ENCODE measurements at regions not wholly inside any gene's neighbourhood (a gene's known extent, or its start where the extent isn't known, plus 50 kb on each side); places are given as distances from the start of the nearest gene placed in this dataset.

DNA sequence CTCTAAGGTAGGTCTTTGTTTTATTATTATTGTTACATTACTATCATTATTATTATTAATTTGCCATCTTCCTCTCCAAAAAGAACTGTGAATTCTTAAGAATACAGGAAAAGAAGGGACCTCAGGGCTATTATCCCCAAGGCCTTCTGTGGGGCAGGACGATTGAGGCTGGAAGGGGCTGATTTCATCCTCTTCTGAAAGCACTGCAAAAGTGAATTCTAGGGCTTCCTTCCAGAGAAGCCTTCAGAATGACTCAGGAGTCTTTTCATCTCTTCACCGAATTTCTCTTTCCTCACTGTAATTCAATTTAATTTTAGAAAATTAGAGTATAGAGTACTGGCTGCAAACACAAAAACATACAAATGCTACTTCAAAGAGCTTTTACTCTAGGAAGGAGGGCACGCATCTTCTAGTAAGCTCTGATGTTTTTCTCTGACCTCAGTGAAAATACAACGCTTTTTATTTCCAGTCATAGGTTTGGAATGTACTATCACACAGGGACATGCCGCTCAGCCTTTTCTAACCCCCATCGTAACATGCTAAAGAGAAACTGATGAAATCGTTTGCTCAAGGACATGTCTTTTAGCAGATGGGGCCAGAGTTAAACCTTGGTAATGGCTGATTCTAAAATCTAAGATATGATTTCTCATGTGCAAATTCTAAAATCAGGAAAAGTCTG, 280.2 kb upstream of the PITRM1 start:
- no peaks in the 10 kb centered on the region for H3K36me3 Mint-ChIP-seq
- no peak overlapping the region for H3K4me3 Mint-ChIP-seq
- H3K9me3 Mint-ChIP-seq, result no peaks in the 10 kb centered on the region
- H3K27ac Mint-ChIP-seq, result no peak overlapping the region
- peaks cover 2 to 18% (median 5%) of the 10 kb centered on the region in 3 donors for H3K27me3 Mint-ChIP-seq (ENCODE audit: low read depth in 3 of 3)
- no peak for DNase-seq
- peaks cover 0 to 2% of the 10 kb centered on the region in 2 donors for H3K4me1 Mint-ChIP-seq

DNA sequence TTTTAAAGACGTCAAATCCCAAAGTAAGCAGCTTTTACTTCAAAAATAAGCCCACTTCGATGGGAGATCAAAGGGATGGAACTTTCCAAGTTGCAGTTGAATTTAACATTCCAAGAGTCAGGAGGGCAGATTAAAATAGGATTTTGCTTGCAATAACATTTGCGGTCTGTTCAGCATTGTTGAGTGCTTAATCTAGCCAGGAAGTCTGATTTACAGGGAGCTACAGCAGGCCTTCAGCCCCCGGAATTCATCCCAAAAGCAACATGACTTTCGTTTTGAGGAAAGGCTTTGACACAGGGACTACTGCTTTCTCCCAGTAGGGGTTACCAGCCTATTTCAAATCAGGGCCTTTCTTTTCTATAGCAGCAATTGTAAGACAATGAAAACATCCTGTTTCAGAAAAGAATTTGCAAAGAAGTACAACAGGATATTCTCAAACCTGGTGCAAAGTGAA, 279.6 kb upstream of the PITRM1 start:
- no peak for DNase-seq
- peaks cover 2 to 18% (median 5%) of the 10 kb centered on the region in 3 donors for H3K27me3 Mint-ChIP-seq (ENCODE audit: low read depth in 3 of 3)
- H3K4me1 Mint-ChIP-seq, result peaks cover 0 to 2% of the 10 kb centered on the region in 2 donors
- no peaks in the 10 kb centered on the region for H3K36me3 Mint-ChIP-seq
- no peak overlapping the region for H3K27ac Mint-ChIP-seq
- H3K4me3 Mint-ChIP-seq, result no peak overlapping the region
- H3K9me3 Mint-ChIP-seq, result no peaks in the 10 kb centered on the region

DNA sequence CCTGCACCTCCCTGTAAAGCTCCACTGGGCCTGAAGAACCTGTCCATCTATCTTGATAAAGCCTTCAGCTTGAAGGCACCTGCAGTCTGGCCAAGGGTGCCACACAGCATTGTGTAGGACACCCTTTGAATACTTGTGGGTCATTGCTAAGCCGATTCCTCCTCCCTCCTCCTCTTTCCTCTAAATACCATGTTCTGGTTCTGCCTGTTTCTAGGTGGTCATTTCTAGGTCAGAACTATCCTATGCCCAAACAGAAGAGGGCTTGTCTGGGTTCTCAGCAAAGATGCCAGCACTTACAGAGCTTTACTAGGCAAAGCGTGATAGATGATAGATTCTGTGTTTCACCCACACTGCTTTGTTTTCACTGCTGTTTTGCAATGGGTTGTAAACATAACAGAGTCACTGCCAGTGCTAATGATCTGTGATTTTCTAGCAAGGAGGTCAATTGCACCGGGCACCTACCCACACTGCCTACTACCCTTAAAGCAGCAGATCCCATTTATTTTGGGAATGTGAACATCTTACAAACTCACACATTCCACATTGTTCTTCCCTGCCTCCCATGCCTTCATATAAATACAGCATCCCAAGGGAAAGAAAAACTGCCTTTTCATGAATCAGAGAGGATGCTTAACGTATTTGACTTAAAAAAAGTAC, 279.1 kb upstream of the PITRM1 start:
- no peaks in the 10 kb centered on the region for H3K36me3 Mint-ChIP-seq
- peaks cover 0 to 2% of the 10 kb centered on the region in 2 donors for H3K4me1 Mint-ChIP-seq
- H3K9me3 Mint-ChIP-seq, result no peaks in the 10 kb centered on the region
- no peak overlapping the region for H3K27ac Mint-ChIP-seq
- no peak for DNase-seq
- H3K27me3 Mint-ChIP-seq (ENCODE audit: low read depth in 3 of 3), result peaks cover 2 to 18% (median 5%) of the 10 kb centered on the region in 3 donors
- no peak overlapping the region for H3K4me3 Mint-ChIP-seq

- no peak for DNase-seq
- Mint-ChIP-seq H3K27ac (no peak overlapping the region), H3K9me3 (no peaks in the 10 kb centered on the region), H3K36me3 (no peaks in the 10 kb centered on the region), H3K4me1 (no peaks in the 10 kb centered on the region), H3K27me3 (ENCODE audit: low read depth in 3 of 3) (peaks cover 4 to 13% (median 5%) of the 10 kb centered on the region in 3 donors), H3K4me3 (no peak overlapping the region)
Measured at GRCh38 chr10:3446221-3446620, 273.6 kb upstream of the PITRM1 start.

GRCh38 chr10:3445648-3446047, 273.1 kb upstream of the PITRM1 start:
- Mint-ChIP-seq H3K4me3 (no peak overlapping the region), H3K36me3 (no peaks in the 10 kb centered on the region), H3K27ac (no peak overlapping the region), H3K4me1 (no peaks in the 10 kb centered on the region), H3K27me3 (ENCODE audit: low read depth in 3 of 3) (peaks cover 4 to 10% (median 5%) of the 10 kb centered on the region in 3 donors), H3K9me3 (no peaks in the 10 kb centered on the region)
- no peak for DNase-seq

DNA sequence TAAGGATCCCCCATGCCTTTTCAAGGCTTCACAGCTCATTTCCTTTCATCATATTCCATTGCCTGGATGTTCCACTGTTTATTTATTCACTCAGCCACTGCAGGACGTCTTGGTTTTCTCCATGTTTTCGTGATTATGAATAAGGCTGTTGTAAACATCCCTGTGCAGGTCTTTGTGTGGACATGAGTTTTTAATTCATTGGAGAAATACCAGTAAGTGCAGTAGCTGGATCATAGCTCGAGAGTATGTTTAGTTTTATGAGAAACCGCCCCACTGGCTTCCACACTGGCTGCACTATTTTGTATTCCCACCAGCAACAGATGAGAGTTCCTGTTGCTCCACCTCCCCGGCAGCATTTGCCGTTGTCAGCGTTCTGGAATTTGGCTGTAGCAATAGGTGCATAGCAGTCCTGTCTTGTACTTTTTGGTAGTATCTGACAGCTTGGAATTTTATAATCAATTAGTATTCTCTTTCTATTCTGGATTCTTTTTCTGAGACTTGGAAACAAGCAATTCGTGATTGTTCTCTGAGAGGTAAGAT, 269.9 kb upstream of the PITRM1 start:
- Mint-ChIP-seq H3K36me3 (no peaks in the 10 kb centered on the region), H3K27me3 (ENCODE audit: low read depth in 3 of 3) (peaks cover 2 to 4% (median 3%) of the 10 kb centered on the region in 3 donors), H3K4me3 (no peak overlapping the region), H3K4me1 (no peaks in the 10 kb centered on the region), H3K27ac (no peak overlapping the region), H3K9me3 (peaks cover 0 to 2% (median 0%) of the 10 kb centered on the region in 6 donors)
- no peak for DNase-seq

DNA sequence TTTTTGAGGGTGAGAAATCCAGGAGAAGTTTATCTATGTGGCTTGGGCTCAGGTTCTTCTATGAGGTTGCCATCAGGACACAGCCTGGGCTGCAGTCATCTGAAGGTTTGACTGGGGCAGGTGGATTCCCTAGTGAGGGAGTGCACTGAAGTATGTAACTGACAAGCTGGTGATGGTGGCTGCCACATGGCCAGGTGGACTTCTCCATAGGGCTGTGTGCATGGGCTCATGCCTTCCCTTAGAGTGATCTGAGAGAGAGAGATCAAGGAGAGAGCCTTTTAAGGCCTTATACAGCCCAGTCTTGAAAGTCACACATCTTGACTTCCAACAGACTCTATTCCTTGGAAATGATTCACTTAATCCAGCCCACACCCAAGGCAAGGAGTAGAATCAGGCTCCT, 266.6 kb upstream of the PITRM1 start:
- H3K4me1 Mint-ChIP-seq, result no peaks in the 10 kb centered on the region
- DNase-seq, result no peak
- H3K36me3 Mint-ChIP-seq, result no peaks in the 10 kb centered on the region
- peaks cover 0 to 3% (median 2%) of the 10 kb centered on the region in 3 donors for H3K27me3 Mint-ChIP-seq (ENCODE audit: low read depth in 3 of 3)
- H3K4me3 Mint-ChIP-seq, result no peak overlapping the region
- peaks cover 0 to 2% (median 0%) of the 10 kb centered on the region in 6 donors for H3K9me3 Mint-ChIP-seq
- H3K27ac Mint-ChIP-seq, result no peak overlapping the region

DNA sequence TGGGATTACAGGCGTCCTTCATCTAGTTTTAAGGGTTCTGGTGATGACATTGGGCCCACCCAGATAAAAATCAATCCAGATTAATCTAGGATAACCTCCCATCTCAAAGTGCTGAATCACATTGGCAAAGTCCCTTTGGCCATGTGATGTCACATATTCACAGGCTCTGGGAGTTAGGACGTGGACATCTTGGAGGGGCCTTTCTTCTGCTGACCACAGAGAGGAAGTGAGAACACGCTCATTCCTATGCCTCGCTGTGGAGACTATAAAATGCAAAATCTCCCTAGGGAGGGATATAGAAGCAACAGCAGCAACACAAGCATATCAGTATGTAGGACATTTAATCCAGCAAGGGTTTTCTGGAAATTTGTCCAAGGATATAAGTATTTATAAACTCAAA, 266.0 kb upstream of the PITRM1 start:
- no peaks in the 10 kb centered on the region for H3K4me1 Mint-ChIP-seq
- H3K27me3 Mint-ChIP-seq (ENCODE audit: low read depth in 3 of 3), result peaks cover 0 to 3% (median 2%) of the 10 kb centered on the region in 3 donors
- H3K4me3 Mint-ChIP-seq, result no peak overlapping the region
- DNase-seq, result no peak
- H3K9me3 Mint-ChIP-seq, result peaks cover 0 to 2% (median 0%) of the 10 kb centered on the region in 6 donors
- H3K36me3 Mint-ChIP-seq, result no peaks in the 10 kb centered on the region
- no peak overlapping the region for H3K27ac Mint-ChIP-seq

DNA sequence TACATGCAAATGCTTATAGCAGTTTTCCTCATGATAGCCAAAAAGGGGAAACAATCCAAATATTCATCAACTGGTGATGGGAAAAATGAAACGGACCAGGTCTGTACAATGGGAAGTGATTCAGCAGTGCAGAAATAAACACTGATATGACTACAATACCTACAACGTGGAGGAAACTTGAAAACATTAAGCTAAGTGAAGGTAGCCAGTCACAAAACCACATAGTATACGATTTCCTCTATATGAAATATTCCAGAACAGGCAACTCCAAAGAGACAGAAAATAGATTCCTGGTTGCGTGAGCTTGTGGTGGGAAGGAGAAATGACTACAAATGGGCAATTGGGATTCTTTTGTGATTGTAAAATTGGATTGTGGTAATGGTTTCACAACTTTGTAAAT, 263.1 kb upstream of the PITRM1 start:
- Mint-ChIP-seq H3K27me3 (ENCODE audit: low read depth in 3 of 3) (peaks cover 0 to 3% (median 2%) of the 10 kb centered on the region in 3 donors), H3K4me3 (no peak overlapping the region), H3K36me3 (no peaks in the 10 kb centered on the region), H3K4me1 (peaks cover under 1 to 4% of the 10 kb centered on the region in 2 donors), H3K27ac (no peak overlapping the region), H3K9me3 (peaks cover 0 to 3% (median 0%) of the 10 kb centered on the region in 6 donors)
- DNase-seq, result no peak

- DNase-seq, result no peak
- Mint-ChIP-seq H3K27ac (no peak overlapping the region), H3K27me3 (ENCODE audit: low read depth in 3 of 3) (peaks cover 0 to 7% (median 3%) of the 10 kb centered on the region in 3 donors), H3K4me1 (peaks cover 5 to 7% of the 10 kb centered on the region in 2 donors), H3K36me3 (no peaks in the 10 kb centered on the region), H3K4me3 (no peak overlapping the region), H3K9me3 (peaks cover 0 to 1% (median 0%) of the 10 kb centered on the region in 6 donors)
Measured at GRCh38 chr10:3433988-3434387, 261.4 kb upstream of the PITRM1 start.

DNA sequence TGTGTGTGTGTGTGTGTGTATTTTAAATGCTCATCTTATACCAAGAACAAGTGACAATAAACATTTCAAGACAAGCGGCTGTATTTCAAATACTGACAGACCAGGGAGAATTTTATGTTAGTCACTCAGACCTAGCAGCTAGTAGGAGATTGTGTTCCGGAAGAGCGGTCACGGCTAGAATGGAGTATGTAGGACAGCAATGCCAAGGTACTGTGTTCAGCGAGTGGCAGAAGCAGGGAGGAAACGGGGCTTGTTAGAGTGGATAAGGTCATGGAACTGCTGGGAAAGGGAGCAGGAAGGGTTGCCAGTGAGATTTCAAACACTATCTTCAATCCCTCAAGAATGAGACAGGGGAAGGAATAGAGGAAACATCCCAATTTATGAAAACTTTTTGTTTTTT, 260.5 kb upstream of the PITRM1 start:
- Mint-ChIP-seq H3K9me3 (peaks cover 0 to 1% (median 0%) of the 10 kb centered on the region in 6 donors), H3K36me3 (no peaks in the 10 kb centered on the region), H3K27me3 (ENCODE audit: low read depth in 3 of 3) (peaks cover 0 to 7% (median 3%) of the 10 kb centered on the region in 3 donors), H3K27ac (no peak overlapping the region), H3K4me1 (peaks cover 5 to 7% of the 10 kb centered on the region in 2 donors), H3K4me3 (no peak overlapping the region)
- DNase-seq, result no peak

DNA sequence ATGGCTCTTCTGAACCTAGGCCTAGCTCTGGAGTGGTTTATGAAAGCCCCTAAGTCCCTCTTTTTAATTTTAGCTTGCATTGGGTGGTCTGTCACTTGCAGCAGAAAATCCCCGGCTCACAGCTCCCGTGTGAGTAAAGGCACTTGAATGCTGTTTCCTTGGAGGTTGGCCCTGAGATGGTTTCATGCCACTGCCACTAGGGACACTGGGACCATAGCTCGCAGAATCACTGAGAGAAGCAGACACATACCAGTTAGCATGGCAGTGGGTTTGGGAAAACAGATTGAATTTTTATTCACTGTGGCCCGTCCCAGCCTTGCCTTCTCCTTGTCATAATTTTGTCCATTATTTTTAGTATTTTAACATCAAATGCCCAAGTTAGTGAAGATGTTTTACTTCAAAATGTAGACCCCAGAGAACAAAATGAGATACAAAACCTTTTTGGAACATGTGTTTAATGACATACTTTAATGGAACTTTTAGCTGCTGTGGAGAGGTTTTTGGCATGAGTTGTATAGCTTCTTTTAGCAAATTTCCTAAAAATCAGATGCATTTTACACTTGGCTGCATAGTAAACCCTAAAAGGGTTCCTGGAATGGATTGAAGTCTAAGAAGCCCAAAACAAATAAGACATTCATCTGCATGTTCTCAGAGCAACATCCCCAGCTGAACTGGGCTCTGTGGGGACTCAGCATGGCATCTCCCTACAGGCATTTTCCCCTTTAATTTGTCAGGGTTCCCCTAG, 259.7 kb upstream of the PITRM1 start:
- Mint-ChIP-seq H3K27ac (no peak overlapping the region), H3K4me3 (no peak overlapping the region), H3K9me3 (peaks cover 0 to 1% (median 0%) of the 10 kb centered on the region in 6 donors), H3K36me3 (no peaks in the 10 kb centered on the region), H3K4me1 (peaks cover 5 to 7% of the 10 kb centered on the region in 2 donors), H3K27me3 (ENCODE audit: low read depth in 3 of 3) (peaks cover 0 to 7% (median 0%) of the 10 kb centered on the region in 3 donors)
- no peak for DNase-seq

- Mint-ChIP-seq H3K36me3 (no peaks in the 10 kb centered on the region), H3K27me3 (ENCODE audit: low read depth in 3 of 3) (peaks cover 0 to 6% (median 0%) of the 10 kb centered on the region in 3 donors), H3K9me3 (peaks cover 0 to 1% (median 0%) of the 10 kb centered on the region in 6 donors), H3K4me3 (no peak overlapping the region), H3K4me1 (peaks cover 5 to 7% of the 10 kb centered on the region in 2 donors), H3K27ac (no peak overlapping the region)
- DNase-seq, result no peak
Measured at GRCh38 chr10:3430501-3430900, 257.9 kb upstream of the PITRM1 start.

DNA sequence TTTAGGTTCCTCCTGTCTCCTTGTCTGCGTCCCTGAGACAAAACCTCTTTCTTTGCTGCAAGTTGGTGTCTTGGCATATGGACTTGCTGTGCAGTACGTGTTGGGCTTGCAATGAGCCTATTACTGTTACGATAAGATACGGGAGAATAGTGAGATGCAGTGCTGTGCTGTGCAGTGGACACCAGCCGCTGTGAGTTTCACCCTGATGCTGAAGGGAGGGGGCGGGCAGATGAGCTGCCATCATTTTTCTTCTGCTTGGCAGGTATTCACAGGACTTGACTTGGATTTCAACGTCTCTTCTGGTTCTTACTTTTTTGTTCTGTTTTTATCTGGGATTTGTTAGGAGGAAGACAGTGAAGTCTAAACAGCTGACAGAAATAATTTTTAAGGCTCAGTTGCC, 257.1 kb upstream of the PITRM1 start:
- no peak overlapping the region for H3K27ac Mint-ChIP-seq
- H3K36me3 Mint-ChIP-seq, result no peaks in the 10 kb centered on the region
- H3K9me3 Mint-ChIP-seq, result peaks cover 0 to 1% (median 0%) of the 10 kb centered on the region in 6 donors
- DNase-seq, result no peak
- no peak overlapping the region for H3K4me3 Mint-ChIP-seq
- H3K4me1 Mint-ChIP-seq, result peaks cover 5 to 7% of the 10 kb centered on the region in 2 donors
- peaks cover 0 to 6% (median 0%) of the 10 kb centered on the region in 3 donors for H3K27me3 Mint-ChIP-seq (ENCODE audit: low read depth in 3 of 3)

Data from immature natural killer cell (primary cell).